GM12878 (cell line): ENCODE measurements at regions not wholly inside any gene's neighbourhood (a gene's known extent, or its start where the extent isn't known, plus 50 kb on each side); places are given as distances from the start of the nearest gene placed in this dataset.

ENCODE experiments used
- ATAC-seq: fragments of 200-7000 bp; cut with Tn5 transposase; 3 replicates; pipeline ENCODE4 v1.9.1; 2020; ENCODE audit warnings: mild to moderate bottlenecking, moderate library complexity
- BruUV-seq: library from RNA; stranded (reverse); fragments of 400-500 nt; replicated peaks from 2 replicates; lab custom pipeline; 2021; lab: Mats Ljungman, UMichigan
- CTCF ChIA-PET: fragments of 300-600 bp; sonication (Branson Sonifier 250); formaldehyde crosslinking; extraction: SDS; loops from one replicate; lab custom pipeline; 2021; ENCODE audit warnings: inconsistent platforms; lab: Yijun Ruan, JAX
- POLR2A ChIA-PET: fragments of 350-600 bp; formaldehyde crosslinking; extraction: SDS; loops from one replicate; lab custom pipeline; 2021; ENCODE audit warnings: inconsistent platforms; lab: Charles Lee
- RAD21 ChIA-PET: fragments of 300-600 bp; sonication (Branson Sonifier 250); formaldehyde crosslinking; loops from one replicate; lab custom pipeline; 2023; ENCODE audit warnings: antibody characterized with exemption; ENCODE audit not compliant: unreplicated experiment; lab: Charles Lee
- SMC1A ChIA-PET: fragments of 300-600 bp; sonication (Branson Sonifier 250); formaldehyde crosslinking; loops from one replicate; lab custom pipeline; 2023; ENCODE audit not compliant: unreplicated experiment, uncharacterized antibody; lab: Charles Lee
- DNase-seq: peaks from one replicate; pipeline ENCODE4 v3.0.0-alpha.2; 2011; ENCODE audit warnings: low read depth, low spot score
- FAIRE-seq: peaks from 3 replicates; lab custom pipeline; 2011; peaks lifted over from hg19 to GRCh38; lab: Jason Lieb, UNC
- H2AFZ ChIP-seq: 2 replicates; pipeline ENCODE4 v1.6.0; 2011; ENCODE audit warnings: low read depth, low read length, control low read depth; ENCODE audit not compliant: control insufficient read depth
- H3K27ac ChIP-seq: 2 replicates; pipeline ENCODE4 v1.5.1; 2011; ENCODE audit warnings: control low read depth; ENCODE audit not compliant: control insufficient read depth, insufficient read depth
- H3K27me3 ChIP-seq, 2 experiments: replicated peaks in 1 of 2; 2 replicates each; pipeline versions ENCODE4 v1.6.0 to v1.6.1; 2011; ENCODE audit warnings: low read length in 1 of 2; ENCODE audit not compliant: control insufficient read depth in 2 of 2, insufficient read depth in 2 of 2
- H3K36me3 ChIP-seq, 2 experiments: 2 replicates each; pipeline ENCODE4 v1.5.1; 2011; ENCODE audit warnings: low read length in 1 of 2; ENCODE audit not compliant: control insufficient read depth in 2 of 2, insufficient read depth in 2 of 2
- H3K4me1 ChIP-seq: 2 replicates; pipeline ENCODE4 v1.6.1; 2011; ENCODE audit warnings: mild to moderate bottlenecking, low read length, moderate library complexity, mixed read lengths; ENCODE audit not compliant: control insufficient read depth, insufficient read depth
- H3K4me2 ChIP-seq: 2 replicates; pipeline ENCODE4 v1.6.0; 2011; ENCODE audit warnings: control low read depth; ENCODE audit not compliant: control insufficient read depth, insufficient read depth
- H3K4me3 ChIP-seq: fragments of 200-600 bp; sonication (generic); 2 replicates; pipeline ENCODE4 v1.5.1; 2016
- H3K79me2 ChIP-seq: 2 replicates; pipeline ENCODE4 v1.6.0; 2011; ENCODE audit warnings: low read length; ENCODE audit not compliant: control insufficient read depth, insufficient read depth
- H3K9ac ChIP-seq: 2 replicates; pipeline ENCODE4 v1.8.0; 2011; ENCODE audit warnings: low read length, control low read depth, mixed read lengths; ENCODE audit not compliant: control insufficient read depth, insufficient read depth
- H3K9me3 ChIP-seq: replicated peaks from 3 replicates; pipeline ENCODE4 v1.5.1; 2011; ENCODE audit warnings: mild to moderate bottlenecking, low read length; ENCODE audit not compliant: control insufficient read depth, insufficient read depth
- H4K20me1 ChIP-seq: 2 replicates; pipeline ENCODE4 v1.6.0; 2011; ENCODE audit not compliant: control insufficient read depth, insufficient read depth
- BRCA1 ChIP-seq: IDR thresholded peaks from 2 replicates; pipeline ENCODE4 v1.6.1; 2011; ENCODE audit warnings: low read depth, low read length, improper control_type of control experiment
- CBX5 ChIP-seq: sonication (generic); IDR thresholded peaks from 2 replicates; pipeline ENCODE4 v1.6.1; 2016; ENCODE audit warnings: low read depth, moderate library complexity, mild to moderate bottlenecking, inconsistent platforms
- E2F8 ChIP-seq: fragments of 450-650 bp; IDR thresholded peaks from 2 replicates; pipeline ENCODE4 v1.6.1; 2018; ENCODE audit warnings: mild to moderate bottlenecking, low read depth, moderate library complexity; ENCODE audit not compliant: partially characterized antibody
- JUND ChIP-seq: IDR thresholded peaks from 2 replicates; pipeline ENCODE4 v1.6.1; 2012; ENCODE audit warnings: low read depth, mild to moderate bottlenecking, low read length, improper control_type of control experiment, moderate library complexity
- POLR2AphosphoS5 ChIP-seq: IDR thresholded peaks from 2 replicates; pipeline ENCODE4 v1.6.1; 2011; ENCODE audit warnings: mild to moderate bottlenecking, low read length, inconsistent platforms
- RAD51 ChIP-seq: fragments of 450-650 bp; IDR thresholded peaks from 2 replicates; pipeline ENCODE4 v1.6.1; 2016; ENCODE audit warnings: moderate library complexity, mild to moderate bottlenecking, inconsistent platforms
- SIN3A ChIP-seq: IDR thresholded peaks from 2 replicates; pipeline ENCODE4 v1.6.1; 2012; ENCODE audit warnings: low read depth, low read length, improper control_type of control experiment
- SIX5 ChIP-seq: IDR thresholded peaks from 2 replicates; pipeline ENCODE4 v1.6.1; 2011; ENCODE audit warnings: mild to moderate bottlenecking, low read depth, low read length, moderate library complexity; ENCODE audit not compliant: severe bottlenecking
- SMARCA5 ChIP-seq: fragments of 450-650 bp; IDR thresholded peaks from 2 replicates; pipeline ENCODE4 v1.6.1; 2017; ENCODE audit warnings: mild to moderate bottlenecking
- SREBF2 ChIP-seq: IDR thresholded peaks from 2 replicates; pipeline ENCODE4 v1.6.1; 2012; ENCODE audit warnings: mild to moderate bottlenecking, low read length
- WGBS: methylation state at CpG from one replicate; pipeline ENCODE4 v1.1.6; 2016; ENCODE audit warnings: low lambda C conversion rate; ENCODE audit not compliant: insufficient replicate concordance, insufficient coverage; ENCODE audit errors: missing lambda C conversion rate; 5-methylcytosine and 5-hydroxymethylcytosine counted together
- in situ Hi-C: fragments of 300-500 bp; cut with MboI; formaldehyde crosslinking; loops from 9 replicates; pipeline ENCODE4 v1.14.3; 2018; ENCODE audit warnings: mixed read lengths
- intact Hi-C: fragments of 100-400 bp; cut with micrococcal nuclease; formaldehyde crosslinking; loops from one replicate; pipeline ENCODE4 v1.14.2; 2022; ENCODE audit not compliant: unreplicated experiment
- TF ChIP-seq, protein P1 (sequence below): fragments of 450-650 bp; conservative IDR thresholded peaks from 2 replicates; pipeline ENCODE4 v1.6.1; 2017; ENCODE audit warnings: mild to moderate bottlenecking, moderate library complexity

DNA sequence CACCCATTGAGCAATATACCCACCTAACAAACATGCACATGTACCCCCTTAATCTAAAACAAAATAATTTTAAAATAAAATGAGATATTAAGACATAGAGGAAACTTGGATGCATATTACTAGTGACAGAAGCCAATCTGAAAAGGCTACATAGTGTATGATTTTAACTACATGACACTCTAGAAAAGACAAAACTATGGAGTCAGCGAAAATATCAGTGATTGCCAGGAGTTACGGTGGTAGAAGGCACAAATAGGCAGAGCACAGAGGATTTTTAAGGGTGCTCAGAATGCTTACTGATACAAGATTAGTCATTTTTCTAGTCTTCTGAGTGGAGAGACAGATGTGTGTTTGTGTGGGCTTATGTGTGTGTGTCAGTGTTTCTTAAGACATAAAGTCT, 656.6 kb downstream of the NR4A2 start:
- ATAC-seq (no peak), FAIRE-seq (no peak), DNase-seq (no peak)
- Histone ChIP-seq H3K36me3 (no peaks in the 10 kb centered on the region), H3K9me3 (no peaks in the 10 kb centered on the region; the same call in 2 of the 3 replicates), H3K4me3 (no peak overlapping the region), H3K79me2 (no peaks in the 10 kb centered on the region), H3K27me3 (no peaks in the 10 kb centered on the region), H2AFZ (no peak overlapping the region), H3K27ac (no peak overlapping the region), H3K9ac (no peak overlapping the region), H3K4me2 (no peak overlapping the region)
- ChIA-PET CTCF (no interaction called here), SMC1A (no interaction called here)
- no TSS peak for BruUV-seq
- intact Hi-C loops = no loop called here
- TF ChIP-seq JUND (no peak), SMARCA5 (no peak), POLR2AphosphoS5 (no peak), CBX5 (no peak), BRCA1 (no peak), RAD51 (no peak), SREBF2 (no peak), SIN3A (no peak), SIX5 (no peak), E2F8 (no peak)
- TF ChIP-seq, protein P1, sequence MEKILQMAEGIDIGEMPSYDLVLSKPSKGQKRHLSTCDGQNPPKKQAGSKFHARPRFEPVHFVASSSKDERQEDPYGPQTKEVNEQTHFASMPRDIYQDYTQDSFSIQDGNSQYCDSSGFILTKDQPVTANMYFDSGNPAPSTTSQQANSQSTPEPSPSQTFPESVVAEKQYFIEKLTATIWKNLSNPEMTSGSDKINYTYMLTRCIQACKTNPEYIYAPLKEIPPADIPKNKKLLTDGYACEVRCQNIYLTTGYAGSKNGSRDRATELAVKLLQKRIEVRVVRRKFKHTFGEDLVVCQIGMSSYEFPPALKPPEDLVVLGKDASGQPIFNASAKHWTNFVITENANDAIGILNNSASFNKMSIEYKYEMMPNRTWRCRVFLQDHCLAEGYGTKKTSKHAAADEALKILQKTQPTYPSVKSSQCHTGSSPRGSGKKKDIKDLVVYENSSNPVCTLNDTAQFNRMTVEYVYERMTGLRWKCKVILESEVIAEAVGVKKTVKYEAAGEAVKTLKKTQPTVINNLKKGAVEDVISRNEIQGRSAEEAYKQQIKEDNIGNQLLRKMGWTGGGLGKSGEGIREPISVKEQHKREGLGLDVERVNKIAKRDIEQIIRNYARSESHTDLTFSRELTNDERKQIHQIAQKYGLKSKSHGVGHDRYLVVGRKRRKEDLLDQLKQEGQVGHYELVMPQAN = no peak
- TF ChIP-seq, all 136 proteins: peak for 0
- in situ Hi-C loops = no loop called here
- Histone ChIP-seq H4K20me1 (no peaks in the 10 kb centered on the region), H3K4me1 (no peaks in the 10 kb centered on the region)
- ChIA-PET RAD21 (no interaction called here), POLR2A (no interaction called here)
- WGBS = 18% methylated on average over 2 of the region's 2 CpGs
